HUDEP-2 (cell line): ENCODE measurements at regions not wholly inside any gene's neighbourhood (a gene's known extent, or its start where the extent isn't known, plus 50 kb on each side); places are given as distances from the start of the nearest gene placed in this dataset.
"Not testable (repeated sequence)": the region's sequence is repeated elsewhere in the genome, so short reads cannot be mapped to it uniquely, and the experiment has no call there.

Source experiments
- DNase-seq, 76 experiments: peaks; one replicate each; lab custom pipeline; 2025; ENCODE audit not compliant: unreplicated experiment in 76 of 76; lab: John Stamatoyannopoulos, UW

GRCh38 chr1:25171013-25171412 is 61.3 kb downstream of the SYF2 start:
- not testable (repeated sequence) for DNase-seq

DNA sequence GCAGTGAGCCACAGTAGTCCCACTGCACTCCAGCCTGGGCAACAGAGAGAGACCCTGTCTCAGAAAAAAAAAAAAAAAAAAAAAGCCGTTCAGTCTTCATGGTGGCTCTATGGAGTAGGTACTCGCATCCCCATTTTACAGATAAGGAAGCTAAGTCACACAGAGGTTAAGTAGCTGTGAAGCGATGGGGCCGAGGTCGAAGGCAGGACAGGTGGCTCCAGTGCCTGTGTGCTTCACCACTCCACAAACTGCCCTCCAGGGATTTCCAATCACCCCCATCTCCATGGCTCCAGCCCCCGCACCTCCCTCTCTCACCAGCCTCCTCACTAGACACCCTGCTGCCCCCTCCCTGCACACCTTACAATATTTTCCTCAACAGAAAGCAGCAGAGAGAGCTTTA is 61.9 kb downstream of the SYF2 start:
- no peak for DNase-seq

- DNase-seq: no peak
Measured at GRCh38 chr1:25169610-25170009, 62.7 kb downstream of the SYF2 start.

DNA sequence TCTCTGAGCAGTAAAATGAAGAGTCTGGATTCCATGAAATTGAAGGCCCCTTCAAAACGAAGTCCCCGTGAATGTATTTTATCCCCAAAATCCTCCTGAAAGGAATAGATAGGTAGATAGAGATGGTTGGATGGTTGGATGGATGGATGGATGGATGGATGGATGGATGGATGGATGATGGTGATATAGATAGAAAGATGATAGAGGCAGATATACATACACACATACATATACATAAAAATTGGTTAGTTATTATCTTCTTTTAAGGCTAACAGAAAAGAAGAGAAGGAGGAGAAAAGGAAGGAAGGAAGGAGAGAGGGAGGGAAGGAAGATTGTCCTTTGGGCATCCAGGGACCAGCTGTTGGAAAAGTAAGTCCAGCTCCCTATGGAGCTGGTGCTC is 63.1 kb downstream of the SYF2 start:
- no peak for DNase-seq

- peak in 4 of 76 experiments; percentile 9 to 39 (median 18) for DNase-seq
Measured at GRCh38 chr1:25168193-25169071, 63.9 kb downstream of the SYF2 start.

DNA sequence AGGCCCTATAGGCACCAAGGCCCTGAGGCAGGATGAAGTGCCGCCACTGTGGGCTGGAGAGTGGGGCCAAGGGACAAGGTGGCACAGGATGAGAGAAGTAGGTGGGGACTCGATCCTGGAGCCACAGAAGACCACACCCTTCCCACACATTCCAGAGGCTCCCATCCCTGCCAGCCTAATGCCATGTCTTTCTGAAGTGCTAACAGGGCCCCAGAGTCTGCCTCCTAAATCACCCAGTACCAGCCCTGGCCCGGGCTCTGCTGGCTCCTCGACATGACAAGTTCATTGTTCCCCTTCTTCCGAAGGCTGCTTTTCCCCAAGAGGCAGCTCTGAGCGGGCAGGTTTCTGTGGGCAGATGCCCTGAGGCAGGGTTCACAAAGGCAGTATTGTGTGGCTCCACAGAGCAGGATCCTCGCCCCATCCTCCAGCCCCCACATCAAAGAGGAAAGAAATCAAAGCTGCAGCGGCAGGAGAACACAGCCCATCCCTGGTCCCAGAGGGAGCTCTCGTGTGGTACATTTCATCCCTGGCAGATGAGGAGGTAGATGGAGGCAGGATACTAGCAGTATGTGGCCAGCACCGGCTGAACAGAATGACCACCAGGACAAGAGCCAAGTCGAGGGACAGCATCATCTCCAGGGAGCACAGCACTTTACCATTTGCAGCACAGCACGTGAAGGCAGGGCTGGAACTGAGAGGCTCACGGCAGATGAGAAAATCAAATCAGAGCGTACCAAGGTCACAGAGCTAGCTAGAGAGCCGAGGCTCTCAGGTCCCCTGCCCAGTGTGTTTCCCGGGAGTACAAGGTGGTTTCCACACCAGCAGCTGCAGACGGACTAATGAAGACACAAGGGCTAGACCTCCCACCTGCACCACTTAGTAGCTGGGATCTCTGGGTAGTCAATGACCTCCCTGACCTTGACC is 64.8 kb downstream of the SYF2 start:
- DNase-seq: no peak

DNA sequence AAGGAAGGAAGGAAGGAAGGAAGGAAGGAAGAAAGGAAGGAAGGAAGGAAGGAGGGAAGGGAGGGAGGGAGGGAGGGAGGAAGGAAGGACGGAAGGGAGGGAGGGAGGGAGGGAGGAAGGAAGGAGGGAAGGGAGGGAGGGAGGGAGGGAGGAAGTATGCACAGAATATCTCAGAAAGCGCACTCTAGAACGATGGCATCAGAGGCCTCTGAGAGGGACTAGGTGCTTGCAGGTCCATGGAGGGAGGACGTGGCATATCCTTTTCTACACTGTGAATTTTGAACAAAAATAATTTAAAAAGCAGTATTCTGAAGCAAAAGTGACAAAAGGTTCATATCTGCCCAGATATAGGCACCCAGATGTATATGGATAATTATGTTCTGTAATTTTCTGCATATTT is 65.5 kb downstream of the SYF2 start:
- DNase-seq: no peak

- DNase-seq: no peak
Measured at GRCh38 chr1:25163986-25164385, 68.3 kb downstream of the SYF2 start.

DNA sequence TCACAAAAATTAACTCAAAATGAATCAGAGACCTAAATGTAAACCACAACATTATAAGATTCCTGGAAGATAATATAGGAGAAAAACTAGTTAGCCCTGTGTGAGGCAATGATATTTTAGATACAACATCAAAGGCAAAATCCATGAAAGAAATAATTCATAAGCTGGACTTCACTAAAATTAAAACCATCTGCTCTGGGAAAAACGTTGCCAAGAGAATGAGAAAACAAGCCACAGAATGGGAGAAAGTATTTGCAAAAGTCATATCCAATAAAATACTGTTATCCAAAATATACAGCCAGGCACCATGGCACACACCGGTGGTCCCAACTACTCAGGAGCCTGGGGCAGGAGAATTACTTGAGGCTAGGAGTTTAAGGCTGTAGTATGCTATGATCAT is 70.3 kb downstream of the SYF2 start:
- no peak for DNase-seq

DNA sequence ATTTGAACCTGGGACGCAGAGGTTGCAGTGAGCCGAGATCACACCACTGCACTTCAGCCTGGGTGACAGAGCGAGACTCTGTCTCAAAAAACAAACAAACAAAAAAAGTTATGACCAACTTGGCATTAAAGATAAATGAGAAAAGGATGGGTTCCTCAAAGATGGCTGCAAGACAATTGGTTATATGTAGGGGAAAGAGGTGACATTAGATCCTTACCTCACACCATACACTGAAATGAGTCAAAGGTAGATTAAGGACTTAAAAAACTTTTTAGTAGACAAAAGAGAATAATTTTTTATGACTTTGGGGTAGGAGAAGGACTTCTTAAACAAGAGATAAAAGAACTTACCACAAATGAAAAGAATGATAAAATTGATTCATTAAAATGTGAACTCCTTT is 74.5 kb downstream of the SYF2 start:
- DNase-seq: no peak

GRCh38 chr1:25150985-25151495 is 81.3 kb downstream of the SYF2 start:
- no peak for DNase-seq

DNA sequence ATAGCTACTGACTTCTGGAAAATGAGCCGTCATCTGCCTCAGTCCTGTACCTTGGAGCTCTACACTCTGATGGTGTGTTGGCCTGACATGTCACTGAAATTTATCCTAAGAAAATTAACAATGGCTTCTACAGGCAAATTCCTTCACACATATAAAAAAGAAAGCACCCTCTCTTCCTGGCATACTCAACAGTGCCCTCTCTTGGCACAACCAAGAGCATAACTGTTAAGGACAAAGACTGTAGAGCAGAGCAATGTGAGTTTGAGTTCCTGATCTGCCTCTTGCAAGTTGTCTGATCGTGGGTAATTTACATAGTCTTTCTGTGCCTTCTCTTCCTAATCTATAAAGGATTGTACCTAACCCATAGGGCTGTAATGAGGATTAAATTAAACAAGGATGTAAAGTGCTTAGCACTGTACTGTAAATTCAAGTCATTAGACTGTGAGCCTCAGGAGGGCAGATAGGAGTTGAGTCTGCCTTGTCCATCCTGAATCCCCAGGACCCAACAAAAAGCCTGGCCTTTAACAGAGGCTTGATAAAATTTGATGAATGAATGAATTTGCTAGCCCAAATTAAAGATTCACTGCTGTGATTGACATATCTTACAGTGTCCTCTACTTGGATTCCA is 83.5 kb downstream of the SYF2 start:
- DNase-seq: peak in 16 of 76 experiments; percentile 2 to 27 (median 11)

- no peak for DNase-seq
Measured at GRCh38 chr1:25146451-25146855, 85.8 kb downstream of the SYF2 start.

DNA sequence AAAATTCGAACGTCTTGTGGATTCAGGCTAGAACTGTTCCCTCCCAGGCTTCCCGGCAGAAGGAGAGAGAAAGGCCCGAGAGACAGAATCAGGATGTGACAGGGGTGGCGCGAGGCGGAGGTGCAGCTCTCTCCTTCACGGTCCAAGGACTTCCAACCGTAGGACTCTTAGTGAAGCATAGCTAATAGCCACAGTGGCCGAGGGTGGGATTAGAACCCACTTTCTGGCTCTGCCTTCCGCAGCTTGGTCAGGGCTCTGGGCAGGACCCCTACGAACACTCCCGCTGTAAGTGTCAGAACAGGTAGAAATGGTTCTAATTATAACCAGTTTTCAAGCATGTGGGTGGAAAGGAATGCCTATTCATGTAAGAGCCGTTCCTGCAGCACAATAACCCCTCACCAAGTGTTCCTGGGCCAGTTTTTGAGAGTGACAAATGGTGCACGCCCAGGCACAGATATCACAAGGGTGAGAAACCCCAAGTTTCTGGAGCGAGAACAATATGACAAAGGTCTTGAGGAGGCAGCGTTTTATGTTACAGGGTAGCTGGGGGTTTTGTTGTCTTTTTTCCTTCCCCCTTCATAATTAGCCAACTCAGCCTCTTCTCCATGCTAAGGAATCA is 86.4 kb downstream of the SYF2 start:
- no peak for DNase-seq

DNA sequence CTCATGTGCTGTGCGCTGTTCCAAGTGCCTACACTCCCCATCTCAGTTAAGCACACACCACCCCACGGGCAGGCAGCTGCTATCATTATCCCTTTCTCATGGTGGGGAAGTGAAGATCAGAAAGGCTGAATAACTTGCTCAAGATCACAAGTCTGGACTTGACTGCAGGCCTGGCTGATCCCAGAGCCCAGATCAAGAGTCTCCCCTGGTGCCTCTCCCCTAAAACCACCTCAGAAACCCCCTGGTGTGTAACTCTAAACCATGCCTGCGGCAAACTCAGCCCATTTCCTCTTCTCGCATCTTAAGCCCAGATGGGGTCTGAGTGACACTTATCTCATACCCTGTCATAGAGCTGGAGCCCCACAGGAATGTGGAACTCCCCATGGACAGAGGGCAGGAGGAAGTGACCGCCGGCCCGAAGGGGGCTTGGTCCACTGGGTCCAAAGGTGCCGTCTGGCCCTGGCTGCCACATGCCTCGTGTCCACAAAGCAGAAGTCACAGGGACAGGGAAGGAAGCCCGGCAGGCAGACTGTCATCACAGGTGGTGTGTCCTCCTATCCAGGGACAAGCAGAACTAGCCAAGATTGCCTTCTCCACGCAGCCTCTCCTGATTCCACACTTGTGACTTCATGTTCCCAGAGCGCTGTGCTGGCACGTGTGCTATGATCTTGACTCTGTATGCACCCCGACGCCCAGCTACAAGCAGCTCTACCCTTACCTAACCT is 92.1 kb downstream of the SYF2 start:
- DNase-seq: no peak

- no peak for DNase-seq
Measured at GRCh38 chr1:25137521-25138395, 94.5 kb downstream of the SYF2 start.

DNA sequence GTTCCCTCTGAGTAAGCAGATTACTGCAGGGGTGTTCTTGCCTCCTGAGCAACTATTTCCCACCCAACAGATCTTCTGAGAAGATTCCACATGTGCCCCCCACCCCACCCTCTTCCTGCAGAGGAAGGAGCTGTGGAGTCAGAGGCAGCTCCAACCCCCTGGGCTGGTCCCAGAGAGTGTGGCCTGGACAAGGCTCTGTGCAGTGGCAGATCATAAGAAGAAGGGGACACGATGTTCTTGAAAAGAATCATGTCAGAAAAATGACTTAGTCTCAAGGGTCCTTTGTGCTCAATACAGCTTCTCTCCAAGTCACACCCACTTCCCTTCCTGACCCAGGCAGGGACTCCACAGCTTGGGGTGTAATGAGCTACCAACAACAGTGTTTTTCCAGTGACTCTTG is 95.2 kb downstream of the SYF2 start:
- DNase-seq: no peak

GRCh38 chr1:25135909-25136308 is 96.4 kb downstream of the SYF2 start:
- DNase-seq: no peak
